HT1080 (cell line): ENCODE measurements at regions not wholly inside any gene's neighbourhood (a gene's known extent, or its start where the extent isn't known, plus 50 kb on each side); places are given as distances from the start of the nearest gene placed in this dataset.
"Not testable (repeated sequence)": the region's sequence is repeated elsewhere in the genome, so short reads cannot be mapped to it uniquely, and the experiment has no call there.

Experiments
- DNase-seq: peaks from one replicate; pipeline ENCODE4 v3.0.0-alpha.2; 2015; ENCODE audit warnings: low read depth

DNA sequence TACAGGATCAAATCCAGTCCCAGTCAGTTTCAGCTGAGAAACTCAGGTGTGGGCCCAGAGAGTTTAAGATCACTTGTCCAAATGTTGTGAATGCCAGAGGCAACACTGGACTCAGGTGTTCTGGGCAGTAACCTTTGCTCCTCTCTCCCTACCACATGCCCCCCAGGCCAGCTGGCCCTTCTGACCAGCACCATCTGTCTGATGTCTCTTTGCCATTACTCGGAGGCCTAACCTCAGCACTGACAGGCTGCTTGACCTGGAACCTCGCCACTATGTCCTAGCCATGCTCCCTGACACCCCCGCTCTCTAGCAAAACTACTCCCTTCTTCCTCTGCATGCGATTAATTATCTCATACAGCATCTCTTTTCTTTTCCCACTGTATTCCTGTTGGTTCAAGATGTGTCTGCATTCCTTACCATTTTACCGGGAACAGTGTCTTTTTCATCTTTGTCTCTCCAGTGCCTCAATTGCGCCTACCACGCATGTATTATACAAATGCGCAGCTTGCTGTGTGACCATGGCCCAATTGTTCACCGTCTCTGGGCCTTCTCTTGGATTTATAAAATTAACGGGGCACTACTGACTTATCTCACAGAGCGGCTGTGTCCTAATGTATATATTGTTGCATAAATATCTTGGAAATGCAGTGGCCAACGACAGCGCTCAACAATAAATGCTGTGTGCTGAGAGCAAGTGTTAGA is 159.5 kb upstream of the IRF2BP2 start:
- DNase-seq, result no peak

- DNase-seq, result no peak
Observed at GRCh38 chr1:234768569-234769283, 158.7 kb upstream of the IRF2BP2 start.

GRCh38 chr1:234768171-234768568 is 158.2 kb upstream of the IRF2BP2 start:
- DNase-seq, result no peak

DNA sequence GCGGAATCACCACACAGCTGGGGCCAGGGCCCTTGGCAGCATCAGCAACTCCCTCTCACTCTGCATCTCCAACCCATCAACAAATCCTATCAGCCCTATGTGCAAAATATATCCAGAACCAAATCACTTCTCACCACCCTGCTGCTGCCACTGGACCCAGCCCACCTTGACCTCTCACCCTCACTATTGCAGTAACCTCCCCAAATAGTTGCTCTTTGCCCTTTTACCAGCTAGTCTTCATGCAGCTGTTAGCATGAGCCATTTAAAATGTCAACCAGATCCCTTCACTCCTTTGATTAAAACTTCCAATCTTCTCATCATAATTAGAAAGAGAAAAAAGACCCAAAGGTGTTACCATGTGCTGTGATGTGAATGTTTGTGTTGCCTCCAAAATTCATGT is 155.7 kb upstream of the IRF2BP2 start:
- DNase-seq, result no peak

DNA sequence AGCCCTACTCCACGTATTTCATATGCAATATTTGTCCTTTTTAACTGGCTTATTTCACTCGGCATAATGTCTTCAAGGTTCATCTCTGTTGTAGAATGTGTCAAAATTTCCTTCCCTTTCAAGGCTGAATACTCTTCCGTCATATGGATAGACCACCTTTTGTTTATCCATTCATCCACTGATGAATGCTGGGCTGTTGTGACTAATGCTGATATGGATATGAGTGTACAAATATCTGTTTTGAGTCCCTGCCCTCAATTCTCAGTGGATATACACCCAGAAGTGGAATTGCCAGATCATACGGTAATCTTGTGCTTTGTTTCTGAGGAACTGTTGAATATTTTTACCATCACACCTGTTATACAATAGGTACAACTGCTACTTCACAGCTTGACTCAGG is 155.2 kb upstream of the IRF2BP2 start:
- no peak for DNase-seq

- no peak for DNase-seq
Observed at GRCh38 chr1:234763910-234764309, 153.9 kb upstream of the IRF2BP2 start.

DNA sequence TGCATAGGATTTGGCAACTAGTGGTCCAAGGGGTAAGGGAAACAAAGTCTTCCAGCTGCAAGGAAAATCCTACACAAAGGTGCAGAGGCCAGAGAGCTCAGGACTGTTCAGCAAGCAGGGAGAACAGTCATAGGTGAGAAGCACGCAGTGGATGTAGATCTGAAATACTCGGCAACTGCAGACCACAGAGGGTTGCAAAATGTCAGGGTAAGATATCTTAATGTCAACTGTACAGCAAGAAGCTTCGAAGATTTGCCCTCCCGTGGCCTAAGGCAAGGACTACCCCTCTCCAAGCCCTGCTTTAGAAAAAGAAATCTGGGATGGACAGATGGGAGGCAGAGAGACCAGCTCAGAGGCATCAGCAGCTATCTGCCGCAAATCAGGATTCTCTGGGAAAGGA is 153.4 kb upstream of the IRF2BP2 start:
- no peak for DNase-seq

GRCh38 chr1:234762127-234762526 is 152.1 kb upstream of the IRF2BP2 start:
- not testable (repeated sequence) for DNase-seq

- DNase-seq, result no peak
Observed at GRCh38 chr1:234760303-234760723, 150.3 kb upstream of the IRF2BP2 start.

DNA sequence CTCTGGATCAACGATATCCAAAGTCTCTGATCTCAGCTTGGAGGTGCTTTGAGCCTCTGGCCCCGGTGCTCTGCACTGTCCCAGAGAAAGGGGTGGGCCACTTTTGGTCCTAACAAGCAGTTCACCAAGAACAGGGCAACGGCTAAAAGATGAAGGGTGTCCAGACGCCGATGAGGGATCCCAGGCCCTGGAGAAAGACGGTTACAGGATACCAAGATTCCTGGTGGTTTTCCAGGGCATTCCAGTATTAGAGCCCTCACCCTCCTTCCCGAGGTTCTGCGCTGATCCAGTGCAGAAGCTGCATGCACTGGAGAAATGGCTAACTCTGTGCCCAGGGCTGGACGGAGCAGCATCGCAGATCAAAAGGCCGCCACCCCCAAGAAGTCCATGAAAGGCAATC is 149.9 kb upstream of the IRF2BP2 start:
- no peak for DNase-seq

GRCh38 chr1:234758851-234759250 is 148.9 kb upstream of the IRF2BP2 start:
- no peak for DNase-seq

DNA sequence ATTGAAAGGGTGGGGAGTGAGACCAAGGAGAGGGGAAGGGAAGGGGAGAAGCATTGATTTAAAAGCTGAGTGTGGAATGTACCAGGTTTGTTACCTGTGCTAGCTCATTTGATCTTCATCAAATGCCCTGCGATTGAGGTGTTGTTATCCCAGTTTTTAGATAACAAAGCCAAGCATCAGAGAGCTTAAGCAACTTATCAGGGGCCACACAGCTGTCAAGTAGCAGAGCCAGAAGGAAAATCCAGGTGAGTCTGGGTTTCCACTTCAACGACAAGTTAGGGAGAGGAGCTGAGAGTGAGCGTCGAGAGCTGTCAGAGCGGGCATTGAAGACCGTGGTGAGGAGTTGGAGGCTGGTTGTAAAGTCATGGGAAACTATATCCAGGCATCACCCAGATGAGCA is 146.9 kb upstream of the IRF2BP2 start:
- DNase-seq, result no peak

DNA sequence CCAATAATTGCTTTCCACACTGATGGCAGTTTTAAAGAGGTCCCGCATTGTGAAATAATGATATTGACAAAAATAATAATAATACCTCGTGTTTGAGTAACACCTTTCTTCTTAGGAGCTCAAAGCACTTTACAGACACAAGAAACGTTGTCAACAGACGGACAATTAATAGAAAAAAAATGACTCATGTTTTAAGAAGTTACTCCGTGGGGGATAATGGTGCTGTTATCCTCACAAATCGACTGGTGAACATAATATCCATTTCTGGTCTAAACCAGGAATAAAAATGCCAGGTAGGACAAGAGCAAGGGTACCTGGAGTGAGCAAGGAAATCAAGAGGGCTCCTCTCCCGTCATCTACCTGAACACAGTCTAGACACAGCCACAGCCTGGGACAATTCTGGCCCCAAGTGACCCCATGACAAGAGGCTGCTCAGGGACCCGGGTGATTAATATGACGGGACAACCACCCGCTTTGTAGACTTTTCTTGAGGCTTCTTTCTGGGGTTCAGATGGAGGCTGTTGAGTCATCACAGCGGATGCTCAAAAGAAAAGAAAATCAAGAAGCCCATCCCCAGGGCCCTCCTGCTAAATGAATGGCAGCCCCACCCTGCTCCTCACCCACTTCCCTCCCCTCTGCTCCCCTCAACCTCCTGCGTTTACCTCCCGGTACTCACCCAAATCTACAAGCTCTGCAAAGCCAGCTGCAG is 146.2 kb upstream of the IRF2BP2 start:
- DNase-seq, result no peak

- peak; percentile 72 for DNase-seq
Observed at GRCh38 chr1:234755449-234755863, 145.5 kb upstream of the IRF2BP2 start.

- no peak for DNase-seq
Observed at GRCh38 chr1:234753979-234754378, 144.0 kb upstream of the IRF2BP2 start.

DNA sequence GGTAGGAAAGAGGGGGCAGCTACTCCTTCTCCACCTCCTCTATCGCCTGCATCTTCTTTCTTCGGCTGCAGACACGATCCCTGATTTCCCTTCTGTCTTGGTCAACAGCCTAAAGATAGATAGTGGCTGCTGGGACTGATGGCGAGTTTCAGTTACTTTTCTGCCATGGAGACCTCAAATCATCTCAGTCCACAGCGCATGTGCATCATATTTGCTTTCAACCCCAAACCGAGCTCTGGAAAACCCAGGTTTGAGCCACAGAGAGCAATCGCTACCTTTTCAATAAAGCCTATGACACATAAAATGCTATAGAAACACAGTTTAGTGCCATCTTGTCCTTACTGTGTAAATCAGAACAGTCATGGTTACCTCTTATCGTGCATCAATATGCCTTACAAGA is 142.9 kb upstream of the IRF2BP2 start:
- no peak for DNase-seq

- DNase-seq, result no peak
Observed at GRCh38 chr1:234751678-234752077, 141.7 kb upstream of the IRF2BP2 start.

DNA sequence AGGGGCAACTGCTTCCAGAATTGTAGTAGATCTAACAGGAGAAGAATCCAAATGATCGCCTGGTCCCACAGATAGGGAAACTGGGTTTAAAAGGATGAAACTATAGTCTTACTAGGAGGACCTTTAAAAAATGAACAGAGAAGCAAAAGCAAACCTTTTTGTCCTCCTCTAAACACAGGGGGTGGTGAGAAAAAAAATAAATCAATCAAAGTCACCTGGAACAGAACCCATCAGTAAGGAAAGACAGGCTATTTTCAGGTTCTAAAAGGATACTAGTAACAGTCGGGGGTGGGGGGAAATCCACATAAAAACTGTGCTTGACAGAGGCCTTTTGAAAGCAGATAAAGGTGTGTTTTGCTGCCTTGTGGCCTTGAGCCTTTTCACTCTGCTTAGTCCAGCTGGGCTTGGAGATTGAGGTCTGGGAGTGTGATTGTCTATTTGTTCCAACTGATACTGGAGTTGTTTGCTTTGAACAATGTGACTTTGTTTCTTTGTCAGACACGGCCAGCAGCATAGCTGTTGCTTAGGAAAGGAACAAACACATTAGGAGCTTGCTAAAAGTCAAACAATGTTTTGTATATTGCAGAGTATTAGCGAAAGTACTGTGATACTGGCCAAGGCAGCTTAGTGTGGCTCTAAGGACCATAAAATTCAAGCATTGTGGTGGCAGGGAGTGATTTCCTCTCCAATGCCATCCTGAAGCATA is 141.1 kb upstream of the IRF2BP2 start:
- no peak for DNase-seq

DNA sequence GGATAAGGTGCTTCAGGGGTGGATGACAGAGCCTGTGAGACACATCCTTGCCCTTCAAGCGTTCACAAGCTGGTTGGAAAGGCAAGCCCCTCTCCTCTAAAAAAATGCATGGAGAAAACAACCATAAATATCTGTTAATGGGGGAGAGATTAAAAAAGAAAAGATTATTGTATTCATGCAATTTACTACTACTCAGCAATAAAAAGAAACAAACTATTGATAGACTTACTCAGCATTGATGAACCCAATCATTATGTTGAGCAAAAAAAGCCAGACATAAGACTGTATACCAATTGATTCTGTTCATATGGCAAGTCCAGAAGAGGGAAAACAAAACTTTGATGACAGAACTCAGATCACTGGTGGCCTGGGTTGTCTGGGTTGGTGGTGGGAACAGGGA is 138.7 kb upstream of the IRF2BP2 start:
- DNase-seq, result no peak

DNA sequence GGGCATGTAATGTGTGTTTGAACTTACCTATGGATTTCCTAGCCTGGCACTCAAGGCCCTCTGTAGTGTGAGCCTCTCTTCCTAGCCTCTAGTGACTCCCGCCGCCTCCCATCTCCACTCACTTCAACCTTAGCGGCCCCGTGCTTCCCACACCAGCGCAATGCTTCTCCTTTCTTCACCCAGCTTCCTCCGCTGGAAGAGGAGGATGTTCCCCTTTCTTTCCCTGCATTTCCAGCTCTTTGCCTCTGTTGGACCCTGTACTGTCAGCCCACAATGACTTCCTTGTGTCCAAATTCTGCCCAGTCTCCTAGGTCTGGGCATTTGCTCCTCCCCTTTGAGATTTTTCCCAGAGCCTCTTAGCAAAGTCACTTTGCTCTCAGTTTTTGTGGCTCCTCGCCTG is 138.1 kb upstream of the IRF2BP2 start:
- no peak for DNase-seq

- no peak for DNase-seq
Observed at GRCh38 chr1:234746798-234747196, 136.8 kb upstream of the IRF2BP2 start.
